T-helper 2 cell treated with Interferon-gamma antibody and Interleukin-4, amounts not matched to agents 5 μg/mL and 100 μg/mL, for 36 hours (primary cell): ENCODE measurements at regions not wholly inside any gene's neighbourhood (a gene's known extent, or its start where the extent isn't known, plus 50 kb on each side); places are given as distances from the start of the nearest gene placed in this dataset.
"Not testable (repeated sequence)": the region's sequence is repeated elsewhere in the genome, so short reads cannot be mapped to it uniquely, and the experiment has no call there.

Experiments used
- DNase-seq: peaks from one replicate; pipeline ENCODE4 v3.0.0; 2021; ENCODE audit warnings: low spot score
- H3K27ac Mint-ChIP-seq: one replicate; pipeline ENCODE4 v1.8.0; 2021; ENCODE audit warnings: mild to moderate bottlenecking, mixed read lengths
- H3K27me3 Mint-ChIP-seq: one replicate; pipeline ENCODE4 v1.8.0; 2021; ENCODE audit warnings: low read depth, mixed read lengths
- H3K36me3 Mint-ChIP-seq: one replicate; pipeline ENCODE4 v1.8.0; 2021; ENCODE audit warnings: low read depth, mixed read lengths
- H3K4me1 Mint-ChIP-seq: one replicate; pipeline ENCODE4 v1.8.0; 2021; ENCODE audit warnings: low read depth, mixed read lengths
- H3K4me3 Mint-ChIP-seq: one replicate; pipeline ENCODE4 v1.8.0; 2022; ENCODE audit warnings: mild to moderate bottlenecking, moderate library complexity, mixed read lengths
- H3K9me3 Mint-ChIP-seq: one replicate; pipeline ENCODE4 v1.8.0; 2021; ENCODE audit warnings: mixed read lengths

DNA sequence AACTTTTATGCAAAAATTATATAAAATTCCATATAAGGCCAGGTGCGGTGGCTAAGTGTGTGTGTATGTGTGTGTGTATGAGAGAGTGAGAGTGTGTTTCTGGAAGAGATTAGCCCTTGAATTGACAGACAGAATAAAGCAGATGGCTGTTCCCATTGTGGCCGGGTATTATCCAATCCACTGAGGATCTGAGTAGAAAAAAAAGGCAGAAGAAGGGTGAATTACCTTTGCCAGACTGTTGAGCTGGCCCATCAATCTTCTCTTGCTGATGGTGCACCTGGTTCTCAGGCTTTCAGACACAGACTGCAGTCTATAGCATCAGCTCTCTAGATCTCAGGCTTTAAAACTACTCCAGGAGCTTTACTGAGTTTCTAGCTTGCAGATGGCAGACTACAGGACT is 92.2 kb upstream of the SLIT2 start:
- no peak overlapping the region for H3K27ac Mint-ChIP-seq
- H3K36me3 Mint-ChIP-seq, result no peaks in the 10 kb centered on the region
- H3K27me3 Mint-ChIP-seq, result no peaks in the 10 kb centered on the region
- no peaks in the 10 kb centered on the region for H3K4me1 Mint-ChIP-seq
- no peak for DNase-seq
- peaks cover 26% of the 10 kb centered on the region for H3K9me3 Mint-ChIP-seq
- H3K4me3 Mint-ChIP-seq, result no peak overlapping the region

- DNase-seq, result no peak
- H3K9me3 Mint-ChIP-seq, result peaks cover 22% of the 10 kb centered on the region
- H3K27ac Mint-ChIP-seq, result no peak overlapping the region
- no peaks in the 10 kb centered on the region for H3K36me3 Mint-ChIP-seq
- no peaks in the 10 kb centered on the region for H3K27me3 Mint-ChIP-seq
- H3K4me3 Mint-ChIP-seq, result no peak overlapping the region
- no peaks in the 10 kb centered on the region for H3K4me1 Mint-ChIP-seq
Measured at GRCh38 chr4:20158195-20158594, 93.5 kb upstream of the SLIT2 start.

- Mint-ChIP-seq H3K9me3 (peaks cover 24% of the 10 kb centered on the region), H3K4me3 (no peak overlapping the region), H3K36me3 (no peaks in the 10 kb centered on the region), H3K27ac (no peak overlapping the region), H3K4me1 (no peaks in the 10 kb centered on the region), H3K27me3 (no peaks in the 10 kb centered on the region)
- DNase-seq, result no peak
Measured at GRCh38 chr4:20151436-20151835, 100.3 kb upstream of the SLIT2 start.

DNA sequence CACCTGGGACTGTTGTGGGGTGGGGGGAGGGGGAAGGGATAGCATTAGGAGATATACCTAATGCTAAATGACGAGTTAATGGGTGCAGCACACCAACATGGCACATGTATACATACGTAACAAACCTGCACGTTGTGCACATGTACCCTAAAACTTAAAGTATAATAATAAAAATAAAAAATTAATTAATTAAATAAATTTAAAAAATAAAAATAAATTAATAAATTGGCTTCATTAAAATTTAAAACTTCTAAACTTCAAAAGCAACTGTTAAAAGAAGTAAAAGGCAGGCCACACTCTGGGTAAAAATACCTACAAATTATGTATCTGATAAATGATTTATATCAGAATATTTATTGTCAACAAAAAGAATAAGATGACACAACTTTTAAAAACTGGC is 102.6 kb upstream of the SLIT2 start:
- not testable (repeated sequence) for DNase-seq, H3K4me3 Mint-ChIP-seq, H3K27ac Mint-ChIP-seq, H3K36me3 Mint-ChIP-seq, H3K27me3 Mint-ChIP-seq, H3K4me1 Mint-ChIP-seq
- H3K9me3 Mint-ChIP-seq, result peaks cover 38% of the 10 kb centered on the region

GRCh38 chr4:20137176-20137575 is 114.5 kb upstream of the SLIT2 start:
- H3K27ac Mint-ChIP-seq, result no peak overlapping the region
- H3K27me3 Mint-ChIP-seq, result no peaks in the 10 kb centered on the region
- no peaks in the 10 kb centered on the region for H3K36me3 Mint-ChIP-seq
- H3K9me3 Mint-ChIP-seq, result peaks cover 26% of the 10 kb centered on the region
- DNase-seq, result no peak
- H3K4me3 Mint-ChIP-seq, result no peak overlapping the region
- no peaks in the 10 kb centered on the region for H3K4me1 Mint-ChIP-seq

DNA sequence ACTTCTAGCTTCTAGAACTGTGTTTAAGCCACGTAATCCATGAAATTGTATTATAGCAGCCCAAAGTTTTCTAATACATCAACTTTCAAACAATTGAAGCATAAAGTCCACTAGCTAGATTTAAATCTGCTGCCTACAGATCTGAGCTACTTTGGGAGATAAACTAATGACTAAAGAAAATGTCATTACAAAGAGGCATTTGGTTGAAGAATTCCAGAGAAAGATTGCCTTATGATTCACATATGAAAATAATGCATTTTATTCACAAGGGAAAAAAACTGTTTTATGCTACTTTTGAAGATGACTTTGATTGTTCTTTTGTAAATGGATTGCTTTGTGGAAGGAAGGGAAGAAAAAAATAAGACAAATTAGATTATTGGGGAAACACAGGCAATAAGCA is 124.1 kb upstream of the SLIT2 start:
- no peaks in the 10 kb centered on the region for H3K36me3 Mint-ChIP-seq
- H3K27ac Mint-ChIP-seq, result no peak overlapping the region
- H3K9me3 Mint-ChIP-seq, result peaks cover 7% of the 10 kb centered on the region
- no peak overlapping the region for H3K4me3 Mint-ChIP-seq
- H3K4me1 Mint-ChIP-seq, result no peaks in the 10 kb centered on the region
- no peaks in the 10 kb centered on the region for H3K27me3 Mint-ChIP-seq
- no peak for DNase-seq

- Mint-ChIP-seq H3K36me3 (no peaks in the 10 kb centered on the region), H3K9me3 (peaks cover 7% of the 10 kb centered on the region), H3K4me3 (no peak overlapping the region), H3K27ac (no peak overlapping the region), H3K4me1 (no peaks in the 10 kb centered on the region), H3K27me3 (no peaks in the 10 kb centered on the region)
- DNase-seq, result no peak
Measured at GRCh38 chr4:20126906-20127305, 124.8 kb upstream of the SLIT2 start.

- Mint-ChIP-seq H3K9me3 (peaks cover 7% of the 10 kb centered on the region), H3K36me3 (no peaks in the 10 kb centered on the region), H3K27ac (no peak overlapping the region), H3K4me1 (no peaks in the 10 kb centered on the region), H3K27me3 (no peaks in the 10 kb centered on the region), H3K4me3 (no peak overlapping the region)
- DNase-seq, result no peak
Measured at GRCh38 chr4:20124317-20125026, 127.2 kb upstream of the SLIT2 start.

DNA sequence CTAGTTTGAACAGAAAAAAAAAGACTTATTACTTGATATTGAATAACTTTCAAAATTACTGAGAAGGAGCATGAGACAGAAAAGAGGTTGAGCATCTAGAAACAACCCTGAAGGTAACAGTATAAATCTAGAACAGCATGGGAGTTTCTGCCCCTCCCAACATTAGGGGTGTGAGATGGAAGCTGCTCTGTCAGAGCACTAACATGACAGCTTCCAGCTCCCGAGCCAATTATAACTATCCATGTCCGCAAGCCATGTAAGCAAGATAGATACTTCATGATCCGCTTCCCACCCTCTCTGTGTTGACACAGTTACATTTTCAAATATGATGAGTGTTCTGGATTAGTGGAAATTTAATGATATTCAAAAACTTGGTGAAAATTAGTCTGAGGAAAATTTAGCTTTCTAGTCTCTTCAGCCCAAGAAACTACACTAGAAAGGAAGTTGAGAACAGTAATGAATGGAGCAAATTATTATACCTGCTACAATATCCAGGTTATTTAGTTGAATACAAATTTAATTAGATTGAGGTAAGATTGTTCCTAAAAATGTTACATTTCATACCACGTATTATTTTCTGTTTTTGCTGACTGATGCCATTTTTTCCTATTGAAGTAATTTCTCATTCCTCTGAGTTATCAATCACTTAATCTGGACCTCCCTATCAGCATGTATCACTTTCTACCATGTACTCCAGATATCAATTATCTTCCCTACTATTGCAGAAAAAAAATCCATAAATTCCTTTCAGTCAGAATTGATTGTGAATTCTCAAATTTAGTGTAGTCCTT is 129.3 kb upstream of the SLIT2 start:
- Mint-ChIP-seq H3K9me3 (peaks cover 5% of the 10 kb centered on the region), H3K27ac (no peak overlapping the region), H3K36me3 (no peaks in the 10 kb centered on the region), H3K4me1 (no peaks in the 10 kb centered on the region), H3K27me3 (no peaks in the 10 kb centered on the region), H3K4me3 (no peak overlapping the region)
- no peak for DNase-seq

DNA sequence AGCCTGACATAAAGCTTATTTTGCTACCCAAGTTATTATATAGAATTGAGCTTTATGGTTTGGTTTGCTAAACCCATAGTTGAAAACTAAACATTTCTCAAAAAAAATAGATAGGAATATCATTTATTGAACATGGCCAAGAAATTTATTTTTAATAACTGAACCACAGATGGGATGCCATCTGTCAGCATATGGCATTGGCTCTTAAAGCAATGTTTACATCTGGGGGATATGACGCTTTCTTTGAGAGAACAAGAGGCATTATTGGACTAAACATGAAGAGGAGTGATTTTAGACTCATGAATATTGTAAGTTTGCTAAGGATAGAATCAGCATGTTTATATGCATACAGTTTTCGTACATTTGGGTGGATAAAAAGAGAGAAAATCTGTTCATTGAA is 132.6 kb upstream of the SLIT2 start:
- H3K4me3 Mint-ChIP-seq, result no peak overlapping the region
- DNase-seq, result no peak
- H3K9me3 Mint-ChIP-seq, result peaks cover 19% of the 10 kb centered on the region
- H3K27ac Mint-ChIP-seq, result no peak overlapping the region
- H3K4me1 Mint-ChIP-seq, result no peaks in the 10 kb centered on the region
- no peaks in the 10 kb centered on the region for H3K36me3 Mint-ChIP-seq
- no peaks in the 10 kb centered on the region for H3K27me3 Mint-ChIP-seq

DNA sequence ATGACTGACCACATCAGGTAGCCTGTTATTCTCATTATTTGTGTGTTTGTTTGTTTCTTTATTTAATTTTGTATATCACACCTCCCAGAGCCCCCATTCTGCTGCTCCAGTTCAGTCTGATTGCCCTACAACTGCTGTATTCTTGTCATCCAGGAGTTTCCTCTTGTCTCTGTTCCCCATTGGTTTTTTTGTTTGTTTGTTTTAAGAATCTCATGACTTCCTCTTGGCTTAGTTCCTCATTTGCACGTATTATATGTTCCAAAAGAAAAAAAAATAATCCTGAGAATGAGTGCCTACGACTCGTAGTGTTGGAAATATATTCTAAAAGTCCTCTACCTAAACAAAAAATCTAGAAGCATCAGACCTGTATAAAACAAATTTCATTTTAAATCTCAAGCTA is 142.3 kb upstream of the SLIT2 start:
- no peak for DNase-seq
- H3K4me1 Mint-ChIP-seq, result no peaks in the 10 kb centered on the region
- H3K36me3 Mint-ChIP-seq, result no peaks in the 10 kb centered on the region

GRCh38 chr4:20106921-20107320 is 144.8 kb upstream of the SLIT2 start:
- Mint-ChIP-seq H3K4me3 (no peak overlapping the region), H3K4me1 (no peaks in the 10 kb centered on the region), H3K27ac (no peak overlapping the region), H3K36me3 (no peaks in the 10 kb centered on the region), H3K9me3 (peaks cover 21% of the 10 kb centered on the region), H3K27me3 (no peaks in the 10 kb centered on the region)
- no peak for DNase-seq

More for the DNA sequence above, 142.3 kb upstream of the SLIT2 start:
- Mint-ChIP-seq H3K27me3 (no peaks in the 10 kb centered on the region), H3K4me3 (no peak overlapping the region), H3K27ac (no peak overlapping the region), H3K9me3 (peaks cover 26% of the 10 kb centered on the region)

DNA sequence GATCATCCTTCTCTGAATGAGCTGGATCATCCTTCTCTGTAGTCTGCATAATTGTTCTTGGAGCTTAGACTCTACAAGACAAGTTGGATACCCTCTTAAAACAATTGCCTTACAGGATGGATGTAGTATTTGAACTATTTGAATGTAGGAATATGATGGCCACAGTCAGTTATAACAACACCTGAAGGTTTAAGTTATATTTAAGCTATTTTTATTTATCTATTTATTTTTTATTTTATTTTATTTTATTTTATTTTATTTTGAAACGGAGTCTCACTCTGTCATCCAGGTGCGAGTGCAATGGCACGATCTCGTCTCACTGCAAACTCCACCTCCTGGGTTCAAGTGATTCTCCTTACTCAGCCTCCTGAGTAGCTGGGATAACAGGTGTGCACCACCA is 149.9 kb upstream of the SLIT2 start:
- Mint-ChIP-seq H3K36me3 (no peaks in the 10 kb centered on the region), H3K27me3 (no peaks in the 10 kb centered on the region), H3K4me3 (no peak overlapping the region), H3K4me1 (no peaks in the 10 kb centered on the region), H3K27ac (no peak overlapping the region), H3K9me3 (peaks cover 31% of the 10 kb centered on the region)
- DNase-seq, result no peak

DNA sequence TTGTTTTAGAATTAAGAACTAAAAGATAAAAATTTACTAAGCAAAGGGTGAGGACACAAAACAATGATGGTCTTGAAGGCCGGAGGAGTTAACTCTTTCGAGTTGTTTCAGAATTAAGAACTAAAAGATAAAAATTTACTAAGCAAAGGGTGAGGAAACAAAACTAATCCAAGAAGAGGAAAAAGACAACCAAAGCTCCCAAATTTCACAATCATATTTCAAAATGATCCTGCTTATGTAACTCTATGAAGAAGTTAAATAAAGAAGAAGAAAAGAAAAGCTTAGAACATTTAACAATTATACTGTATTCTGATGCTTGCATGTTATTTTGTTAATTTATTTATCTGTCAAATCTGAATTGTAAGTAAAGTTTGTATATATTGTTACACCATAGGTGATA is 154.8 kb upstream of the SLIT2 start:
- H3K27me3 Mint-ChIP-seq, result no peaks in the 10 kb centered on the region
- no peaks in the 10 kb centered on the region for H3K36me3 Mint-ChIP-seq
- H3K4me3 Mint-ChIP-seq, result no peak overlapping the region
- DNase-seq, result no peak
- peaks cover 28% of the 10 kb centered on the region for H3K9me3 Mint-ChIP-seq
- H3K27ac Mint-ChIP-seq, result no peak overlapping the region
- no peaks in the 10 kb centered on the region for H3K4me1 Mint-ChIP-seq
